Renal cortical epithelial cell (primary cell): ENCODE measurements at regions not wholly inside any gene's neighbourhood (a gene's known extent, or its start where the extent isn't known, plus 50 kb on each side); places are given as distances from the start of the nearest gene placed in this dataset.

Experiments
- DNase-seq: peaks from one replicate; pipeline ENCODE4 v3.0.0-alpha.2; 2011; ENCODE audit warnings: low read depth

DNA sequence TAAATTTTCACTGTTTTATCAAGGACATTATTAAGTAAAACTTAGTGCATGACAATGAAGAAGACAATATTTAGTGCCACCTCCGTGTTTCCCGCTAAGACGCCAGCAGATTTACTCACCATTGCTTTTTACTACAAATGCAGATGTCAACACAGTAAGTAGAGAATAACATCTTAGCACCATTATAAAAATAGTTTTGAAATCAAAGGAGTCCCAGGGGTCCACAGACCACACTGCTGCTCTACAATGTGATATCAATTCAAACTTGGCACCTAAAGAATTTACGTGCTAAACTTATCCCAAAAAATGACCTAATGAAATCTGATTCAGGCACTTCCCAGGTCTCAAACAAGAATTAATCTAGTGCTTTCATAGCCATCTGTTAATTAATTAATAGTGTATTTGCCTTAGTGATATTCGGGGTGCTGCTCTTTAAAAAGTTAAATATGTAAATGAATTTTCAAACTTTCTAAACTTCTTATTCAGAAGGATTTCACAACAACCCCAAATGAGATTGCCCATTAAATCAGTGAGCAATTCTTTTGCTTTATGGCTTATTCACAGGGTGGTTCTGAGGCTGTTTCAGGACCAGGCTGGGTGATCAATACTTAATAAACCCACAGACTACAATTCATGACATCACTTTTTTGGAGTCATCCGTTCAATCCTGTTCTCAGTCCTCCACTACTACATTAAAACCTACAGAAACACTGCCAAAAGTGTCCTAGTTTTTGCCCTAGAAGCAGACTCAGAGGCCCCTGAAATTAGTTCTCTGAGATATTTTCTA lies 161.3 kb upstream of the LMNTD1 start:
- DNase-seq: no peak

DNA sequence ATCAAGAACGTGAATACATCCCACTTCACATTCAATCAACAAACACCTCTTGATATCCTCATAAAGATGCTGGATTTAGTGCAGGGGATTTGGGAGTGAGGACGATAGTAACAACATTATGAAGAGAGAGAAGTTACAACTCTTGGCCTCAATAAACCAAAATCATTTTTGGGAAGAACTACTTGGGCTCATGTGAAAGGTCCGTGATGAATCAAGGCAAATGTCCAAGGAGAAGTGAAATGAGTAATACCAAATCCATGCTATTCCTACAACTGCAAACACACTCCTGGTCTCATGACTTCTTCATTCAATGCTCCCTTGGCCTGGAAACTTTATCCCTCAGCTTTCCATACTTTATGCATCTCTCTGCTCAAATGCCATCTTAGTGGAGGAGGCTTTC lies 162.0 kb upstream of the LMNTD1 start:
- no peak for DNase-seq

DNA sequence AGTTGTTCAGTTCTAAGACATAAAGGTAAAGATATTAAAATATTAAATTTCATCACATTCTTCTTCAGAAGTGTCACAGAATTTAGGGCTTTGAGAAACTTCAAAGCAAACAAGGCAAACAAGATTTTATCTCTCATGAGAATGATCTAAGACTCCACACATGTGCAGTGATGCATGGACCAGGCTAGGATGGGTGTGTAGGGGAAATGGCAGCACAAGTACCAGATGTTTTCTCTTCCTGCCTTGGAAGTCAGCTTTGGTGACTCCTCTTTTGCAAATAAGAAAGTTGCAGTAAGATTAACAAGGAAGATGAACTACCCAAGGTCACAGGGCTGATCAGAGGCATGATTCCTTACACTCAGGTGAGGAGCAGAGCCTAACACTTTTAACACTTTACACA lies 163.8 kb upstream of the LMNTD1 start:
- DNase-seq: no peak

DNA sequence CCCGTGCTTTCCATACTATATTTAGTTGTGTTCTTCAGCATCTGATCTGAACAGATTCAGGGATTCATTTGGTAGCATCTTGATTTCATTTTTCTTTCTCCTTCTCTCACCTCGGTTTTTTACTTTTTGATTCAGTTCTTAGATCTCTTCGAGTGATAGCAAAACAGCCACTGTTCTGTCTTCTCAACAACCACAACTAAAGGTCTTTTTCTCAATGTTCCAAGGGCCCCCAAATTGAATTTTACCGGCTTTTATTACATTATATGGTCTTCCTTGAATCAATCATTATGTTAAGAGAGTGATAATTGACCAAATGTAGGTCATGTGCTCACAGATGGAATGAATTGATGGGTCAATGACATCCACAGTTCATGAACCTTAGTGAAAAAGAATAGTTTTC lies 164.5 kb upstream of the LMNTD1 start:
- DNase-seq: no peak

DNA sequence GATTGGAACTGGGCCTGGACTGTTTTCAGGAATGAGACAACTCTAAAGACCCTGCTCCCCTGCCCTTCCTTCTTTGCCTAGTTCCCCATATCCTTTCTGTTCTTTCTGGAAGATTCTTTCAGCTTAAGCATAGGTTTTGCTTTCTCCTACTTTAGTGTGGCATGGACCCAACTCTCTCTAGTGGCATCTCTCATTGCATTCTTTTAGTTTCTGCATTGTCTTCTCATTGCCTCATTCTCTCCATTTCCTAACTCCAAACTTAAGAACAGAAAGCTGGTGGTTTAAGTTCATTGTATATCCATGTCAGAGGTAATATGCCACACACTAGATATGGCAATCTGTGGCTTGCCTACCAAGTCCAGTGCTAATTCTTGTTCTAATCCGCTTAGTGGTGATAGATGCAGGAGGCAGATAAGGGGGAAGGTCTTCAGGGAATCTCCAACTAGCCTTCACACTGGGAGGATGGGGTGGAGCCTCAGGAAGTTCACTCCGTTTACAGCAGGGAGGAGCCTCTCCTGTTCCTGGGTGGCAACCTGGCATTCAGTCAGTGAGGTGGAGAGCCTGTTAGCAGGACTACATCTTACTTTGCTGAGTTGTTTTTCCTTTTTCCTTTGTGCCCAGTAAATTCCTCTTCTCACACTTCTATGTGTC lies 165.1 kb upstream of the LMNTD1 start:
- DNase-seq: no peak

DNA sequence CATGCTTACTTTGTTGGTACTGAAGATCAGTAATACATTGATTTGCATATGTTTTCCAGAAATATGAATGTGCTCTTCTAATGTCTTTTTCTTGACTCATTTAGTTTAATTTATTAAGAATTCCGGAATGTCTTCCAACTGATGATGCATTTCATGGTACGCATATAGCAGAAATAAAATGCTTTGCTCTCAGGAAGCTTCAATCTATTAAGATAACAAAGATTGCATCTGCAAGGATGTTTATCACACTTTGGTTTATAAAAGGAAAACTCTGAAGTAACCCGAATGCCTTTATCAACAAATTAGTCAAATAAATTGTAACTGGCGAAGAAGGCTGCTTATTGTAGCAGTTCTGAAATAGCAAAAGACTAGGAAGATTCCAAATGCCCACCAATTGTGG lies 166.4 kb upstream of the LMNTD1 start:
- DNase-seq: no peak

DNA sequence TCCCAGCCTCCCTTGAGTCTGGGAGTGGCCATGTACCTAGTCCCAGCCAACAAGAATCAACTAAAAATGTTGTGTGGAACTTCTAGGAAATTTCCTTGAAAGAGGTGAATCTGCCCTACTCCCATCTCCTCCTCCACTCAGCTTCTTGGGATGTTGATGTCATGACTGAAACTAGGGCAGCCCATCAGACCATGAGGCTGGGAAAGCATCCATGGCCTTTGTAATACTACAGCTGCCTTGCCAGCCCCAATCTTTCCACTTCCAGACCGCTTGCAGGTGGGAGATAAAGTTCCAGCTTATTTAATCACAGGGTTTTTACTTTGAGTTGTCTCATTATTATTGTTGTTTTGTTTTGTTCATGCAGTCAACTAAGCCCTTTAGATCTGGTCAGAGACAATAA lies 170.3 kb upstream of the LMNTD1 start:
- DNase-seq: peak; percentile 67

DNA sequence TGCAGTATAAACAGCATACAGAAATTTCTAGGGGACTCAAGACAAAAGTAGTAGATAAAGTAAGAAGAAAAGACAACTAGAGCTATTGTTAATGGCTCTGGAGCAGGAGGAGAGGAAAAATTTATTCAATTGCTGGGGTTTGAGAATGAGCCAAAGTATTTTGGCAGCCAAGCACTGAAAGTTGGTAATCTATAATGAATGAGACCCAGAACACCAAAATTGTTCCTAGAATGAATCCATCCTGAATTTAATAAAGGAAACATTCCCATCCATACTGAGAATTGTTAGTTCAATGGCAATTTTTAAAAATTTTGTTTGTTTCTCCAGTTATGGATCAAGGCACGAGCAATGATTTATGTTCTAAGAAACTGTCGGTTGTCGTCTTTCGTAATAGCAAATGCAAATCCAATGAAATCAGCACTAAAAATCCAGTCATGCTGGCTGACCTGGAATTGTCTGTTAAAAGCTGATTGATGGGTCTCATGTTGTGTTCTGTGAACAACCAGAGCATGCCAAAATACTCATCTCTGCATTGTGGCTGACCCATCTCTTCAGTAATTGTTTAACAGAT lies 170.9 kb upstream of the LMNTD1 start:
- DNase-seq: peak; percentile 85

DNA sequence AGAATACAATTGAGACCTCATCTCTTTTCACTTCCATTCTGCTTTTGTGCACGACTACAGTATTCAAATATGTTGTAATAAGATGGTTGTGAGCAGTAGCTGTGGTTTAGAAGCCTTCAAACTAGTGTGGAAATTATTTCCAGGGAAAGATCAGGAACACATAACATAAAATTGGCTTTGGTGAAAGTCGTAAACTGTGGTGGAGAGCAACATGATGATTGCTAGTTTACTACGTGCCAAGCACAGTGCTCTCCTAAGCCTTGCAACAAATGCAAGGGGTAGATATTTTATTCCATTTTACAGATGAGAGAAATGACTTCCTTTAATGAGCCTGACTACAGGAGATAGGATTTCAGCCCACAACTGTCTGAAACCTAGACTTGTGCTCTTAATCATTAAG lies 172.4 kb upstream of the LMNTD1 start:
- DNase-seq: no peak

DNA sequence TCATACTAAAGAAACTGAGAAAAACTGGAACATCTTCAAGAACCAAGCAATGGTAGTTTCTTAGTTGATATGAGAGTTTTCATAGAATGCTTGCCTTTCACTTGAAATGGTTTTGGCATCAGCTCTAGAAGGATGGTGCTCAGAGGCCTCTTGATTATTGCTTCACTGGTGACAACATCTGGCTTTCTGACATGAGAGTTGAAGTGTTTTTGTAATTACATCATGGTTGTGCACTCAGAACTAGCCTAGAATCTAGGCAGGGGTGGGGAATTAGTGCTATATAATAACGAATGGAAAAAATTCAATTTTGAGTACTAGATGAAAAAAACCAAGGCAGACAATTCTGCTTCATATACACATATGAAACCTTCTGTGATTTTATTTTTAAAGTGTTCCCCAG lies 172.8 kb upstream of the LMNTD1 start:
- peak; percentile 22 for DNase-seq

DNA sequence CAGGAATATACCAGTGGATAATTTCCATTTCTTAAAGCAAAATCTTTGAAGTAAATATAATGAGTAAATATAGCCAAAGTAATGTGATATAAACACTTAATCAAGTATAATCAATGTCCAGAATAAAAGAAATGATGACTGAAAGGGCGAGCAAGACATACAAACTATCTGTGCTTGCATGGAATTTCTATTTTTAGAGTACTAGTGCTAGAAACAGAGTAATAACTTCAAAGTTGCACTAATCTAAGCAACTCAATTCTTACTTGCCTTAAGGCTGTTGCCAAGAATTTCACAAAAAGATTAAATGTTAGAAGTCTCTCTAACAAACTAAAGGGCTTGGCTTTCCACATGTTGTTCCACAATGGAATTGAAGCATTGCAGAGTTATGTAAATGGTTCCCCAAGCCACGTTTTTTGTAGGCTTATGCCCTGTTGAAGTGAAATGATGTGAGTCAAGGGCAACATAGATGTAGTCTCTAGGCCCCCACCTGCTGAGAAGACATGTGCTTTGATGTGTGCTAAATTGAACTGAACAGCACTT lies 175.0 kb upstream of the LMNTD1 start:
- DNase-seq: no peak

DNA sequence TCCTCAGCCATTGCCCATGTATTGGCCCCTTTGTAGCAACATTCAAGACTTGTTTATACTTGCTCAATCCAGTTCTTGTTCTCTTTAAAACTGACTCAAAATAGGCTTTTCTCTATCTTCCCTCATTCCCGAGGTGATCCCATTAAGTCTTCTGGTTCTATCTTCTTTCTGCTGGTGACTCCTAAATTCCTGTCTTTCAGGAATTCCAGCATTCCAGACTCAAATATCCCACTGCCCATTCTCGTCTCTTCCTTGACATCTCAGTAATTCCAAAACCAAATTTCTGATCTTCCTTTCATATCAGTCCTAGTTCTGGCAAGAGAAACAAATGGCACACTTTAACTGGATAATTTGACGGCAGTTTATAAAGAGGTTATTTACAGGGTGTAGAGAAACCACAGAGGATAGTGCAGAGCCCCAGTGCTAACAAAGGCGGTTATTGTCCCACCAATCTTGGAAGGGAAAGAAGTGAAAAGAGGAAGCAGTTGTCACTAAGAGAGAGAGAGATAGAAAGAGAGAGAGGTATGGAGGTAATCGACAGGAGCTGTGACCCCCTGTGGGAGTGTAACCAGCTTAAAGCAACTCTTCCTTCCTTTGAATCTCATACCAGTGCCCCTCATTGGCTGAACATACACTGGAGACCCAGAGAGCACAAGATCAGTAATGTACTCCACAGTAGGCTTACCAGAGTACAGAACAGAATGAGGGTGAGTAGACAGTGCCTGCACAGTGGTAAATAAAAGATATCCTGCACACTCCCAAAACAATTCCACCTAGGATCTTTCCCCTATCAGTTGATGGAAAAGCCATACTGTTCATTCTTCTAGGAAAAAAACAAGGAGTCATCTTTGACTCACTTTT lies 177.6 kb upstream of the LMNTD1 start:
- no peak for DNase-seq

DNA sequence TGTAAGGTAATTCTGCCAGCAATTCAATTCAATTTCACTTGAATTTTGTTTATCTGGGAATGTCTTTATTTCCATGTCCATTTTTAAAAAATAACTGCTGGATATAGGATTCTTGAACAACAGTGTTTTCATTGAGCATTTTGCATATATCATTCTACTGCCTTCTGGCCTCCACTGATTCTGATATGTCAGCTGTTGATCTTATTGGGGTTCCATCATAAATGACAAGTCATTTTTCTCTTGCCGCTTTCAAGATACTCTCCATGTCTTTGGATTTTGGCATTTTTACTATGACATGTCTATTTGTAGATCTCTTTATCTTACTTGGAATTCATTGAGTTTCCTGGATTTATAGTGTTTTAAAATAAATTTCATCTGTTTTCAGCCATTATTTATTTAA lies 180.5 kb upstream of the LMNTD1 start:
- DNase-seq: no peak

DNA sequence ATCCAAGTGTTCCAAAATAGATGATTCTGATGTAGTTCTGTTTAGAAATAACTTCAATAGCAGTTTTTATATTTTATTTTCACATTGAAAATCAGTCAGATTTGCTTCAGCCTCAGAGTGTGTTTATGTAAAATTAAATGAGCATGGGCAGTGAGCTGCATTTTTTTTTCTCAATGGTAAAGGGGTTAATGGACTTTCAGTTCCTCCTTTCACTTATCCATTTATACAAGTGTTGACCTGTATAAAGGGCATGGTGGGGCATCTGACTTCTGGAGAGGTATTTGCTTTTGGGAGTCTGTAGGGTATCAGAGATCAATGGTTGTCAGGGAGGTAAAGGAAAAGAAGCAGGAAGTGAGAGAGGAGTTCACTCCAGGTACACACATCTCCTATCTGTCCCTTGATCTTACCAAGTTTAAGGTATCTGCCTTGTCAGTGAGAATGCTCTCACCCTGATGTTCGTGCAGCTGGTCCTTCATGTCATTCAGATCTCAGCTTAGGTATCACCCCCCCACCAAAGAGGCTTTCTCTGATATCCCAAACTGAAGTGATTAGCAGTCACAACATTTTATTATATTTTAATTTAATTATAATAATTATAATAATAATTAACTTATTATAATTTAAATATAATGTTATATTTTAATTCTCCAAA lies 181.6 kb upstream of the LMNTD1 start:
- no peak for DNase-seq

DNA sequence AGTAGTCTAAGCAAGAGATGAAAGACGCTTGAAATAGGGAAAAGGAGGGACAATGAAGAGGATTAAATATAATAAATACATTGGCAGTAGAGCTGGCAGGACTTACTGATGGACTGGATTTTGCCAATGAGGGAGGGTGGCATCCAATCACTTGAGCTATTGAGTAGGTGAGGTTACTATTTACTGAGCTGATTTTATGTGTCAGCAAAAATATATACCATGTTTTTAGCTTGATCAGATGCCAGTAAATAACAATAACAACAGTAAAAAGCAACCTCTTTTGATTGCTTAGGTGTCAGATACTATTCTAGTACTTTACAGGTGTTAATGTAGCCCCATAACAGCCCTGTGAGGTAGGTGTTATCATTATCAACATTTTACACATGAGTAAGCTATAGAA lies 187.5 kb upstream of the LMNTD1 start:
- no peak for DNase-seq

DNA sequence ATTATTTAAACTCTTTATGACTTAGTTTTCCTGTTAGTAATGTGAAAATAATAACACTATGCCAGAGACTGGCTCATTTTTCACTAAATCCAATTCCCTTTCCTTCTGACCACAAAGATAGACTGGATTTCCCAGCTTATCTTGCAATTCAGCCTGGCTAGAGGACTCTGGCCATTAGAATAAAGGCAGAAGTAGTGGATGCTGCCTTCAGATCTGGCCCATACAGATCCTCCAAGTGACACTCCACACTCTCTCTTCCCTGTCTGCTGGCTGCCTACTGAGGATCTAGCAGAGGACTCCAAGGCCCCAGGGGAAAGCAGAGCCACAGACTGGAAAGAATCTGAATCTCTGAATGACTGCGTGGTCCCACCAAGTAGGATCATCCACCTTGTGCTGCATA lies 188.8 kb upstream of the LMNTD1 start:
- DNase-seq: no peak

DNA sequence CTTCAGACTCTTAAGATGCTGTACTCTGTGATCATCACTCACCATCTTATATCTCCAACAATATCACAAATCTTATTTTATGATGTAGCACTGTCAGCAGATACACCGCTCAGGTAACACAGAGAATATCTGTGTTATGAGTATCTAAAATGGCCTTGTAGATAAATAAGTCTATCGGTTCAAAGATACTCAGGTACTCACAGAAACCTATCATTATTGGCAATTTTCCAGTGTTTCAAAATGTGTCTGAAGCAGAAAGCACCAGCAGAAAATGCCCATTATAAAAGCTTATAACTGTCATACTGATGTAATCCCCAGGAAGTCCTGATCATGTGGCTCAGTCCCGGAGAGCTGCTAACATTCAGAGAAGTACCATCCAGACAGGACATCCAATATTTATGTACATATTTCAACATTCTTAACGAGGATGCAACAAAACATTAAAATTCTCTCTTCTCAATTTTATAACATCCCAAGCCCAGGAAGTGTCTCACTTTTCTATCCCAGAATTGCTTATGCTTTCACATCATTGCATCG lies 190.7 kb upstream of the LMNTD1 start:
- no peak for DNase-seq

DNA sequence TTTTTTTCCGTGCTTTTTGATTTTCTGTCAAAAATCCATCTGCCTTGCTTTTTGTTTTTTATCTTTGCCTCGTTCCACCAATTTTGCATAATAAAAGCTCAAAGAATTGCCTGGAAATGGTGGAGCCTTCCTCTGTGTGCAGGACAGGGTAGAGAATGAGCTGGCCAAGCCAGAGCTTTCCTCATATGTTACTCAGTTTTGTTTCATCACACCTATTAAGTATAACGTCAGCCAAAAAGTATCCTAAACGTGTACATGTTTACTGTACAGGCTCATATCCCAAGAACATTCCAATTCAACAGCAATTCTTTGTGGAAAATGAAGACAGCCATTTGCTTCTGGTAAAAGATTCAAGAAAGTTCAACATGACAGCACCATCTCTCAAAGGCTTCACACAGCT lies 191.2 kb upstream of the LMNTD1 start:
- no peak for DNase-seq

DNA sequence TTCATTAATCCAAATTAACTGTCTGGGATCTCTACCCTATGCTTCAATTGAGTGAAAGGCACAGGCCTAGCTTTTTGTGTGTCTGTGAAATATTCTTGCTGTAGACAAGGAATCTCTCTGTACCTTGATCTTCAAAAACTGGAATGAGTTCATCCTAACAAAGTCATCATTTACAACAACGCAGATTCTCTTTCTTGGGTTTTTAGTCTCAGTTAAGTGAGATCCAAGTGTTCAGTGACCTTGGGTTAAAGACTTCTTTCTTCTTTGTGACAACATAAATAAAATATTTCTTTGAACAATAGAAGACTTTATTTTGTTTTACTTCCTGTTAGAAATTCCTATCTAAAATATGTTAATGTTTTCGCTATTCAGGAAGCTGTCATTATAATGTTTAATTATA lies 192.2 kb upstream of the LMNTD1 start:
- no peak for DNase-seq

DNA sequence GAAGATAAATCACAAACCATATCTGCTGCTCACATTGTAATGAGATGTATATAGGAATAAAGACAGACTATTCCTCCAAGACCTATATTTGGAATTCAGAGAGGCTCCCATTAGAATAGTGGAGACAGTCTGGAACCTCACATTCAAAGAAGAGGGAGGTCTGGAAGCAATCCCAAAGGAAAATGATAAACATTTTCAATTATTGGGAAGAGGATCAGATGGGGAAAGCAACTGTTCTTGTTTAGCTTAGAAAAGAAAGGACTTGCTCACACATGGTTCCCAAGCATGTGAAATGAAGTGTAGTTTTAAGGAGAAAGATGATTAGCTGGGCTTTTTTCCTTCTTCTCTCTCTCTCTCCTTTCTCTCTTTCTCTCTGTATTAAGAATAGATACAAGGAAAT lies 193.0 kb upstream of the LMNTD1 start:
- no peak for DNase-seq

DNA sequence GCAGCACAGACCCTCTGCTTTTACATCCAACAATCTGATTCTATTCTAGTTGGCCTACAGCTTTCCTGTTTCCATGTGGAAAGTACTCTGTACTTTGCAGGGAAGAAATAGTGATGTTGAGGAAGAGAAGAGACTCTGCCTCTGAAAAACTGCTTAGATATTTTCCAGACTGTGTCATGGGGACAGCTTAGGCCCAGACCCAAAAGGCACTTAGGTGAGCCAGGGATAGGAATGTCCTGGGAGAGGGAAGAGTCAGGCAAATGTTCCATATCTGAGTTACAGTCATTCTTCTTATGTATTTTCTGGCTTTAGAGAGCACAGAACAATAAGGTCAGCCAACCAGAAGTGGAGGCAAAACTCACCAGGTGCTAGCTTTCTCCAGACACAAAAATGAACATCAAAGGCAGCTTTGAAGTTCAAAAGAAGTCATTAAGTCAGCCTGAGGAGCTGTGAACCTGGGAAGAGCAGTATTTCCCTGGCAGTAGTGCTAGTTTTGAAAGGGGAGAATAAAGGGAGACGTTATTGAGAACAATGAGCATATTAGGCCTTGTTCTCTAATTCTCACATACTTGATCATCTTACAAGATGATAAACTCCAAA lies 199.7 kb upstream of the LMNTD1 start:
- no peak for DNase-seq
